ENCODE measurements at regions not wholly inside any gene's neighbourhood (a gene's known extent, or its start where the extent isn't known, plus 50 kb on each side); places are given as distances from the start of the nearest gene placed in this dataset.

- Histone ChIP-seq H2AFZ (ENCODE audit: low read length) (no peak overlapping the region), H3K9me3 (replicated peaks; ENCODE audit: insufficient read depth, low read length) (no peaks in the 10 kb centered on the region), H3K79me2 (ENCODE audit: low read length) (no peaks in the 10 kb centered on the region), H3K27me3 (replicated peaks; ENCODE audit: insufficient read depth, low read length) (no peaks in the 10 kb centered on the region), H3K4me2 (ENCODE audit: low read depth, low read length) (no peak overlapping the region), H3F3A (ENCODE audit: insufficient read depth, low read length) (no peaks in the 10 kb centered on the region), H4K20me1 (ENCODE audit: insufficient read depth, low read length) (no peaks in the 10 kb centered on the region), H3K9me2 (replicated peaks; ENCODE audit: insufficient read depth, low read length) (no peaks in the 10 kb centered on the region), H3K36me3 (replicated peaks; ENCODE audit: insufficient read depth, low read length) (no peaks in the 10 kb centered on the region), H3K4me3 (ENCODE audit: low read length) (no peak overlapping the region), H3K27ac (ENCODE audit: low read length) (no peak overlapping the region), H3K9ac (ENCODE audit: low read length) (no peak overlapping the region), H3K4me1 (ENCODE audit: low read length) (no peaks in the 10 kb centered on the region)
- TF ChIP-seq EZH2 (optimal IDR thresholded peaks at IDR 0.05; ENCODE audit: low read depth, low read length) (no peak), CTCF (IDR thresholded peaks at IDR 0.05; ENCODE audit: low read length) (no peak), EZH2phosphoT487 (IDR thresholded peaks at IDR 0.05; ENCODE audit: low read length) (no peak)
- no peak for DNase-seq
Measured at GRCh38 chr4:106481801-106482200, 113.2 kb upstream of the GIMD1 start.

- H3K27ac ChIP-seq (ENCODE audit: low read length): no peak overlapping the region
- no peak overlapping the region for H2AFZ ChIP-seq (ENCODE audit: low read length)
- TF ChIP-seq CTCF (IDR thresholded peaks at IDR 0.05; ENCODE audit: low read length) (no peak), EZH2 (optimal IDR thresholded peaks at IDR 0.05; ENCODE audit: low read depth, low read length) (no peak), EZH2phosphoT487 (IDR thresholded peaks at IDR 0.05; ENCODE audit: low read length) (no peak)
- no peaks in the 10 kb centered on the region for H3K9me3 ChIP-seq (replicated peaks; ENCODE audit: insufficient read depth, low read length)
- no peak overlapping the region for H3K4me3 ChIP-seq (ENCODE audit: low read length)
- H3K36me3 ChIP-seq (replicated peaks; ENCODE audit: insufficient read depth, low read length): no peaks in the 10 kb centered on the region
- H3K4me1 ChIP-seq (ENCODE audit: low read length): no peaks in the 10 kb centered on the region
- H3K27me3 ChIP-seq (replicated peaks; ENCODE audit: insufficient read depth, low read length): no peaks in the 10 kb centered on the region
- no peaks in the 10 kb centered on the region for H4K20me1 ChIP-seq (ENCODE audit: insufficient read depth, low read length)
- no peaks in the 10 kb centered on the region for H3K79me2 ChIP-seq (ENCODE audit: low read length)
- no peak for DNase-seq
- H3K9ac ChIP-seq (ENCODE audit: low read length): no peak overlapping the region
- H3K9me2 ChIP-seq (replicated peaks; ENCODE audit: insufficient read depth, low read length): no peaks in the 10 kb centered on the region
- H3F3A ChIP-seq (ENCODE audit: insufficient read depth, low read length): no peaks in the 10 kb centered on the region
- no peak overlapping the region for H3K4me2 ChIP-seq (ENCODE audit: low read depth, low read length)
Measured at GRCh38 chr4:106478152-106478551, 109.6 kb upstream of the GIMD1 start.

- H3F3A ChIP-seq (ENCODE audit: insufficient read depth, low read length): no peaks in the 10 kb centered on the region
- H2AFZ ChIP-seq (ENCODE audit: low read length): no peak overlapping the region
- H4K20me1 ChIP-seq (ENCODE audit: insufficient read depth, low read length): no peaks in the 10 kb centered on the region
- TF ChIP-seq EZH2 (optimal IDR thresholded peaks at IDR 0.05; ENCODE audit: low read depth, low read length): no peak
- no peak for TF ChIP-seq EZH2phosphoT487 (IDR thresholded peaks at IDR 0.05; ENCODE audit: low read length)
- TF ChIP-seq CTCF (IDR thresholded peaks at IDR 0.05; ENCODE audit: low read length): no peak
- H3K27ac ChIP-seq (ENCODE audit: low read length): no peak overlapping the region
- H3K9me2 ChIP-seq (replicated peaks; ENCODE audit: insufficient read depth, low read length): no peaks in the 10 kb centered on the region
- H3K27me3 ChIP-seq (replicated peaks; ENCODE audit: insufficient read depth, low read length): no peaks in the 10 kb centered on the region
- H3K9ac ChIP-seq (ENCODE audit: low read length): no peak overlapping the region
- no peak overlapping the region for H3K4me3 ChIP-seq (ENCODE audit: low read length)
- no peak for DNase-seq
- no peaks in the 10 kb centered on the region for H3K9me3 ChIP-seq (replicated peaks; ENCODE audit: insufficient read depth, low read length)
- no peaks in the 10 kb centered on the region for H3K36me3 ChIP-seq (replicated peaks; ENCODE audit: insufficient read depth, low read length)
- H3K4me2 ChIP-seq (ENCODE audit: low read depth, low read length): no peak overlapping the region
- H3K4me1 ChIP-seq (ENCODE audit: low read length): no peaks in the 10 kb centered on the region
- no peaks in the 10 kb centered on the region for H3K79me2 ChIP-seq (ENCODE audit: low read length)
Measured at GRCh38 chr4:106476741-106477140, 108.2 kb upstream of the GIMD1 start.

All from MM.1S (cell line).